ENCODE measurements at regions not wholly inside any gene's neighbourhood (a gene's known extent, or its start where the extent isn't known, plus 50 kb on each side); places are given as distances from the start of the nearest gene placed in this dataset.

DNA sequence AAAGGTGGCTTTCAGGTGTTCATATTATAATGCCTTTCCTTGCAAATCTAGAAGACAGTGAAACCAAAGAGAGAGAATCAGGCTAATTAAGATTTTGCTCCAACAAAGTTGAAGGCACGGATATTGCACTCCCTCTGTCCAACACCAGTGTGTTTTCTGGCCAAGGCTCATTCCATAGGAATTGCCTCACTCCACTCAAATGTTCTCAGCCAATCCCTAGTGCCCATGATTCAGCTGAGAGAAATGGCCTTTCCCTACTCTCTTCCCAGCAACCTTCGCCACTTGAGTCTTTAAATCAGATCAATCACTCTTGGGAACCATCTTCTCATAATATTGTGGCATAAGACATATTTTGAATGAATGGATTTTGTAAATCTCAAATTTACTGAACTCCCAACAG, 768.2 kb upstream of the ACVR2A start:
- TF ChIP-seq, protein P1, sequence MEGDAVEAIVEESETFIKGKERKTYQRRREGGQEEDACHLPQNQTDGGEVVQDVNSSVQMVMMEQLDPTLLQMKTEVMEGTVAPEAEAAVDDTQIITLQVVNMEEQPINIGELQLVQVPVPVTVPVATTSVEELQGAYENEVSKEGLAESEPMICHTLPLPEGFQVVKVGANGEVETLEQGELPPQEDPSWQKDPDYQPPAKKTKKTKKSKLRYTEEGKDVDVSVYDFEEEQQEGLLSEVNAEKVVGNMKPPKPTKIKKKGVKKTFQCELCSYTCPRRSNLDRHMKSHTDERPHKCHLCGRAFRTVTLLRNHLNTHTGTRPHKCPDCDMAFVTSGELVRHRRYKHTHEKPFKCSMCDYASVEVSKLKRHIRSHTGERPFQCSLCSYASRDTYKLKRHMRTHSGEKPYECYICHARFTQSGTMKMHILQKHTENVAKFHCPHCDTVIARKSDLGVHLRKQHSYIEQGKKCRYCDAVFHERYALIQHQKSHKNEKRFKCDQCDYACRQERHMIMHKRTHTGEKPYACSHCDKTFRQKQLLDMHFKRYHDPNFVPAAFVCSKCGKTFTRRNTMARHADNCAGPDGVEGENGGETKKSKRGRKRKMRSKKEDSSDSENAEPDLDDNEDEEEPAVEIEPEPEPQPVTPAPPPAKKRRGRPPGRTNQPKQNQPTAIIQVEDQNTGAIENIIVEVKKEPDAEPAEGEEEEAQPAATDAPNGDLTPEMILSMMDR (IDR thresholded peaks at IDR 0.05) = no peak
- no peak for ATAC-seq (ENCODE audit: low FRiP score)
- DNase-seq (ENCODE audit: low spot score) = no peak

DNA sequence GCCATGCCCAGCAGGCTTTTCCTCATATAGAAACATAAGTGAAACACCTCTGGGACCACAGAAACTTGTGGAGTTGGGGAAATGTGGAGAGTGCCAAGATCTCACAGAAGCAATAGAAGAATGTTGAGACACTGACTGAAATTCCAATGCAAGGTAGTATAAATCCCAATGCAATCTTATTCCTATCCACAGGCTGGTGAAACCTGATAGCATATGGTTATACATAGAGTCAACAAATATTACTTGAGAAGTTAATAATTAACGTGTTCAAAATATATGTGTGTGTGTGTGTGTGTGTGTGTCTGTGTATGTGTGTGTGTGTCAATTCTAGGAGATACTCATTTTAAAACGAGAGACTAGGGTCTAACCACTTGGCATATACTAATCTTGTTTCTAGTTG, 776.8 kb upstream of the ACVR2A start:
- TF ChIP-seq, protein P1 (IDR thresholded peaks at IDR 0.05) = no peak
- ATAC-seq (ENCODE audit: low FRiP score) = no peak
- DNase-seq (ENCODE audit: low spot score) = no peak

DNA sequence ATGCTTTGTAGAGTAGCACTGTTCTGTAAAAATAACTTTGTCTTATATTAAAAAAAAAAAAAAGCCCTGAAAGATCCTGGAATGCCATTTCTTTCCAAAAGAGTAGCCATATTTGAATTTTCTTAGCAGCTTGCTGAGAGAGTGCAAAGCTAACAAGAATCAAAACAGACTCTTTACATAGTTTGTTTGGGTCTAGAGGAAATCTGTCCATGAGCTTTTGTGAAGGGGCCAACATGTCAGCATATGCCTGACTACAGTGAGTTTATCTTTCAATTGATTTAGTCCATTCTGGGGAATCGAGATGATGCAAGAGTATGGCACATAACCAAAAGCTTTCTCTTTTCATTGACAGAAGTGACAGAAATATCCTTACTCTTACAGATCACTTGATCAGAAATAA, 777.7 kb upstream of the ACVR2A start:
- no peak for DNase-seq (ENCODE audit: low spot score)
- no peak for ATAC-seq (ENCODE audit: low FRiP score)

DNA sequence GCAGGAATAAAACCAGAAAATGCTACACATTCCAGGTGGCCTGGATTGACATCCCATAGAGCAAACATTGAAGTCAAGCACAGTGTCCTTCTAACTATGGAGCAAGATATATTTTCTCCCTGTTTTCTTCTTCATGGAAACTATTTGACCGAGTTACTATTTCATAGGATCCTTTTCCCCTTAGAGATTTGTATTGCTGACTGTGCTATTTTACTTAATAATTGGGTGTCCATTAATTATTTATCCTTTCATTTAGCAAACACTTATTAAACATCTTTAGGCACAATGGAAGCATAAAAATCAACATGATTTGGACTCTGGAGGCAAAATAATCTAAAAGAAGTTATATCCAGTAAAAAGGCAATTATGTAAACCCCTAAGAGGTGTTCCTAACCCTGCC, 782.8 kb upstream of the ACVR2A start:
- DNase-seq (ENCODE audit: low spot score) (no peak), ATAC-seq (ENCODE audit: low FRiP score) (no peak)
- TF ChIP-seq, protein P1 (IDR thresholded peaks at IDR 0.05) = no peak

More for the DNA sequence above, 777.7 kb upstream of the ACVR2A start:
- TF ChIP-seq, protein P1 (IDR thresholded peaks at IDR 0.05) = no peak

DNA sequence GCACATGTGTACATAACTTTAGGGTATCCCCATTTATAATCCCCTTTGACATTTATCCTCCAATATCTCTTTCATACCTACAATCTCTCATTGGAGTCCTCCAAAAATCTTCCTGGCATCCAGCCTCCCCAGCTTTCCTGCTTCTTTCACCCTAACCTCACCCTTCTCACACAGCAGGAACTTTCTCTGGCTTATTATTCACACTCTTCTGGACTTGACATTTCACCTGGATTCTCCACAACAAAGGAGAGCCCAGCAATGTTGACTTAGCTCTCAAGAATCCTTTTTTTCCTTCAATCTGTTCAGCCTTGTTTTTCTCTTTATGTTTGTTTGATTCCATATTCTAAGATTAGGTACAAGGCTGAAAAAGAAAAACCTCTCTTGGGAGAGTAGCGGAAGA, 783.6 kb upstream of the ACVR2A start:
- no peak for DNase-seq (ENCODE audit: low spot score)
- ATAC-seq (ENCODE audit: low FRiP score) = no peak
- TF ChIP-seq, protein P1 (IDR thresholded peaks at IDR 0.05) = no peak

DNA sequence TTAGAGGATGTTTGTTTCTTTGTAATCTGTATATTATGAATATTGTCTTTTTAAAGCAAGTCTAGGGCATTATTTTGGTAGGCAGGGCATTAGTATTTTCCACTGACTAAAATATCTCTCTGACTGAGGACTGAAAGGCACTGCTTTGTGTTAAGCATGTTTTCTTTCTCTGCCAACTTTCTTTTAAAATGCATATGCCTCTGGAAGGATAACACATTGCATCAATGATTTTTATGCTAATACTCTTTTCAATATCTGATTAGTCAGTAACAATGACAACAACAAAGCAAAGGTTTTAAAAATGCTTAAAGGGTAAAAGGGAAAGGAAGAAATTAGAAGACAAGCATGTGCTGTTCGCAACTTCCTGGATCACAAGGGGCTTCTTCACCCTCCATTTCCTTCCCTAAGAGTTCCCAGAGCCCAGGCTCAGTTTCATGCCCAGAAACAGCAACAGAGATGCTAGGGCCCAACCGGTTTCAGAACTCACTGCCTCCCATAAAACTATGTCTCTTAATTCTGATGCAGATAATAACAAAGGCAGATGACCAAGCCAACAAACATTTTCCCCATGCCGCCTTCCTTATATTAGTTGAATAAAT, 786.8 kb upstream of the ACVR2A start:
- TF ChIP-seq, protein P1 (IDR thresholded peaks at IDR 0.05) = no peak
- DNase-seq (ENCODE audit: low spot score) = no peak
- ATAC-seq (ENCODE audit: low FRiP score) = no peak

DNA sequence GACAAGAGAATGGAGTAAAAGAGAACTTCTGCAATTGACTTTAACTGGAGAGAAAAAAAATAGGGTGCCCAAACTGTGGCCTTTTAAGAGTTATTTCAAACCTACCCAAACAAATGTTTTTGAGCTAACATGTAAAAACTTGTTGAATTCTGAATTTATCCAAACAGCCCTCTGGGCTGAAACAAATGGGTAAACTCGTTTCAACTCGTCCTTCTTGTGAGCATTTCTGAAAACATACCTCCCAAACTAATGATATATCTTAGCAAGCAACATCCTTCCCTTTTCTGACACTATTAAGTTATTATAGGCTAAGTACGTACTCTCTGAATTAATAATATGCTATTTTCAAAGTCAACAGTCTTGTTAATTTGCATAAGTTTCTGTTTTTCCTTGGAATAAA, 793.0 kb upstream of the ACVR2A start:
- TF ChIP-seq, protein P1 (IDR thresholded peaks at IDR 0.05) = no peak

More for the DNA sequence above, 793.0 kb upstream of the ACVR2A start:
- no peak for ATAC-seq (ENCODE audit: low FRiP score)
- DNase-seq (ENCODE audit: low spot score) = no peak

All from omental fat pad (tissue), 3 donors.